GM12878 (cell line): ENCODE measurements at regions not wholly inside any gene's neighbourhood (a gene's known extent, or its start where the extent isn't known, plus 50 kb on each side); places are given as distances from the start of the nearest gene placed in this dataset.

Experiments used
- ATAC-seq: fragments of 200-7000 bp; cut with Tn5 transposase; 3 replicates; pipeline ENCODE4 v1.9.1; 2020; ENCODE audit warnings: mild to moderate bottlenecking, moderate library complexity
- BruUV-seq: library from RNA; stranded (reverse); fragments of 400-500 nt; replicated peaks from 2 replicates; lab custom pipeline; 2021; lab: Mats Ljungman, UMichigan
- CTCF ChIA-PET: fragments of 300-600 bp; sonication (Branson Sonifier 250); formaldehyde crosslinking; extraction: SDS; loops from one replicate; lab custom pipeline; 2021; ENCODE audit warnings: inconsistent platforms; lab: Yijun Ruan, JAX
- POLR2A ChIA-PET: fragments of 350-600 bp; formaldehyde crosslinking; extraction: SDS; loops from one replicate; lab custom pipeline; 2021; ENCODE audit warnings: inconsistent platforms; lab: Charles Lee
- RAD21 ChIA-PET: fragments of 300-600 bp; sonication (Branson Sonifier 250); formaldehyde crosslinking; loops from one replicate; lab custom pipeline; 2023; ENCODE audit warnings: antibody characterized with exemption; ENCODE audit not compliant: unreplicated experiment; lab: Charles Lee
- SMC1A ChIA-PET: fragments of 300-600 bp; sonication (Branson Sonifier 250); formaldehyde crosslinking; loops from one replicate; lab custom pipeline; 2023; ENCODE audit not compliant: unreplicated experiment, uncharacterized antibody; lab: Charles Lee
- DNase-seq: peaks from one replicate; pipeline ENCODE4 v3.0.0-alpha.2; 2011; ENCODE audit warnings: low read depth, low spot score
- FAIRE-seq: peaks from 3 replicates; lab custom pipeline; 2011; peaks lifted over from hg19 to GRCh38; lab: Jason Lieb, UNC
- H2AFZ ChIP-seq: 2 replicates; pipeline ENCODE4 v1.6.0; 2011; ENCODE audit warnings: low read depth, low read length, control low read depth; ENCODE audit not compliant: control insufficient read depth
- H3K27ac ChIP-seq: 2 replicates; pipeline ENCODE4 v1.5.1; 2011; ENCODE audit warnings: control low read depth; ENCODE audit not compliant: control insufficient read depth, insufficient read depth
- H3K27me3 ChIP-seq, 2 experiments: replicated peaks in 1 of 2; 2 replicates each; pipeline versions ENCODE4 v1.6.0 to v1.6.1; 2011; ENCODE audit warnings: low read length in 1 of 2; ENCODE audit not compliant: control insufficient read depth in 2 of 2, insufficient read depth in 2 of 2
- H3K36me3 ChIP-seq, 2 experiments: 2 replicates each; pipeline ENCODE4 v1.5.1; 2011; ENCODE audit warnings: low read length in 1 of 2; ENCODE audit not compliant: control insufficient read depth in 2 of 2, insufficient read depth in 2 of 2
- H3K4me1 ChIP-seq: 2 replicates; pipeline ENCODE4 v1.6.1; 2011; ENCODE audit warnings: mild to moderate bottlenecking, low read length, moderate library complexity, mixed read lengths; ENCODE audit not compliant: control insufficient read depth, insufficient read depth
- H3K4me2 ChIP-seq: 2 replicates; pipeline ENCODE4 v1.6.0; 2011; ENCODE audit warnings: control low read depth; ENCODE audit not compliant: control insufficient read depth, insufficient read depth
- H3K4me3 ChIP-seq: fragments of 200-600 bp; sonication (generic); 2 replicates; pipeline ENCODE4 v1.5.1; 2016
- H3K79me2 ChIP-seq: 2 replicates; pipeline ENCODE4 v1.6.0; 2011; ENCODE audit warnings: low read length; ENCODE audit not compliant: control insufficient read depth, insufficient read depth
- H3K9ac ChIP-seq: 2 replicates; pipeline ENCODE4 v1.8.0; 2011; ENCODE audit warnings: low read length, control low read depth, mixed read lengths; ENCODE audit not compliant: control insufficient read depth, insufficient read depth
- H3K9me3 ChIP-seq: replicated peaks from 3 replicates; pipeline ENCODE4 v1.5.1; 2011; ENCODE audit warnings: mild to moderate bottlenecking, low read length; ENCODE audit not compliant: control insufficient read depth, insufficient read depth
- H4K20me1 ChIP-seq: 2 replicates; pipeline ENCODE4 v1.6.0; 2011; ENCODE audit not compliant: control insufficient read depth, insufficient read depth
- ASH2L ChIP-seq: fragments of 300-600, 200-600 bp; sonication (generic); IDR thresholded peaks from 2 replicates; pipeline ENCODE4 v1.6.1; 2017; ENCODE audit warnings: low read depth, mild to moderate bottlenecking, borderline replicate concordance
- ATF3 ChIP-seq: IDR thresholded peaks from 2 replicates; pipeline ENCODE4 v1.6.1; 2011; ENCODE audit warnings: low read depth, mild to moderate bottlenecking, low read length, moderate library complexity, borderline replicate concordance; ENCODE audit errors: extremely low read depth
- BHLHE40 ChIP-seq, 2 experiments: fragments of 450-650 bp in 1 of 2; IDR thresholded peaks; 2 replicates each; pipeline ENCODE4 v1.6.1; 2011 to 2017; ENCODE audit warnings: low read depth in 2 of 2, borderline replicate concordance in 1 of 2, improper control_type of control experiment in 1 of 2, low read length in 1 of 2, mild to moderate bottlenecking in 1 of 2
- CUX1 ChIP-seq: IDR thresholded peaks from 2 replicates; pipeline ENCODE4 v1.6.1; 2012; ENCODE audit warnings: improper control_type of control experiment, low read depth, low read length; ENCODE audit not compliant: insufficient replicate concordance
- FOS ChIP-seq: IDR thresholded peaks from 3 replicates; pipeline ENCODE4 v1.6.1; 2011; ENCODE audit warnings: borderline replicate concordance; ENCODE audit not compliant: insufficient read length; ENCODE audit errors: extremely low read depth
- HCFC1 ChIP-seq: fragments of 150-350 bp; IDR thresholded peaks from 2 replicates; pipeline ENCODE4 v1.6.1; 2014; ENCODE audit warnings: low read length
- IRF3 ChIP-seq: fragments of 450-650 bp; IDR thresholded peaks from 2 replicates; pipeline ENCODE4 v1.6.1; 2014; ENCODE audit warnings: mild to moderate bottlenecking
- JUND ChIP-seq: IDR thresholded peaks from 2 replicates; pipeline ENCODE4 v1.6.1; 2012; ENCODE audit warnings: low read depth, mild to moderate bottlenecking, low read length, improper control_type of control experiment, moderate library complexity
- MYB ChIP-seq: fragments of 150-350 bp; IDR thresholded peaks from 2 replicates; pipeline ENCODE4 v1.6.1; 2014; ENCODE audit warnings: mild to moderate bottlenecking, low read depth, low read length, borderline replicate concordance
- PML ChIP-seq: IDR thresholded peaks from 2 replicates; pipeline ENCODE4 v1.6.1; 2012; ENCODE audit warnings: low read length, inconsistent platforms
- POU2F2 ChIP-seq: IDR thresholded peaks from 3 replicates; pipeline ENCODE4 v1.6.1; 2011; ENCODE audit warnings: low read depth, mild to moderate bottlenecking, low read length, borderline replicate concordance
- RELA ChIP-seq: fragments of 450-650 bp; IDR thresholded peaks from 2 replicates; pipeline ENCODE4 v1.8.0; 2014; ENCODE audit warnings: borderline replicate concordance; ENCODE audit not compliant: partially characterized antibody
- SIX5 ChIP-seq: IDR thresholded peaks from 2 replicates; pipeline ENCODE4 v1.6.1; 2011; ENCODE audit warnings: mild to moderate bottlenecking, low read depth, low read length, moderate library complexity; ENCODE audit not compliant: severe bottlenecking
- SUPT20H ChIP-seq: IDR thresholded peaks from 2 replicates; pipeline ENCODE4 v1.6.1; 2011; ENCODE audit warnings: low read depth, mild to moderate bottlenecking, low read length, moderate library complexity, borderline replicate concordance; ENCODE audit not compliant: control insufficient read depth
- SUZ12 ChIP-seq: fragments of 200-600 bp; sonication (generic); IDR thresholded peaks from one replicate; pipeline ENCODE4 v1.6.1; 2018; ENCODE audit warnings: antibody characterized with exemption, mild to moderate bottlenecking; ENCODE audit not compliant: unreplicated experiment
- TCF7 ChIP-seq: IDR thresholded peaks from 2 replicates; pipeline ENCODE4 v1.6.1; 2014; ENCODE audit warnings: antibody characterized with exemption, borderline replicate concordance
- YBX1 ChIP-seq: fragments of 450-650 bp; IDR thresholded peaks from 2 replicates; pipeline ENCODE4 v1.6.1; 2016; ENCODE audit warnings: antibody characterized with exemption
- ZBED1 ChIP-seq: IDR thresholded peaks from 2 replicates; pipeline ENCODE4 v1.6.1; 2016; ENCODE audit warnings: borderline replicate concordance
- ZNF207 ChIP-seq: fragments of 450-650 bp; IDR thresholded peaks from 2 replicates; pipeline ENCODE4 v1.6.1; 2014; ENCODE audit warnings: antibody characterized with exemption, mild to moderate bottlenecking, borderline replicate concordance
- ZNF24 ChIP-seq: fragments of 450-650 bp; IDR thresholded peaks from 2 replicates; pipeline ENCODE4 v1.6.1; 2017; ENCODE audit warnings: antibody characterized with exemption, mild to moderate bottlenecking
- WGBS: methylation state at CpG from one replicate; pipeline ENCODE4 v1.1.6; 2016; ENCODE audit warnings: low lambda C conversion rate; ENCODE audit not compliant: insufficient replicate concordance, insufficient coverage; ENCODE audit errors: missing lambda C conversion rate; 5-methylcytosine and 5-hydroxymethylcytosine counted together
- in situ Hi-C: fragments of 300-500 bp; cut with MboI; formaldehyde crosslinking; loops from 9 replicates; pipeline ENCODE4 v1.14.3; 2018; ENCODE audit warnings: mixed read lengths
- intact Hi-C: fragments of 100-400 bp; cut with micrococcal nuclease; formaldehyde crosslinking; loops from one replicate; pipeline ENCODE4 v1.14.2; 2022; ENCODE audit not compliant: unreplicated experiment

- TF ChIP-seq IRF3 (no peak), ZNF207 (no peak), ASH2L (no peak), BHLHE40 (IDR thresholded peaks at IDR 0.05; ENCODE audit: borderline replicate concordance in 1 of 2, low read depth in 2 of 2, low read length in 1 of 2) (no peak), ATF3 (no peak), MYB (no peak), RELA (no peak), JUND (no peak), TCF7 (no peak), SUZ12 (no peak), SUPT20H (no peak), FOS (no peak), ZNF24 (no peak), CUX1 (no peak), ZBED1 (no peak), POU2F2 (no peak), YBX1 (no peak), SIX5 (no peak), HCFC1 (no peak), PML (no peak)
- H3K4me2 ChIP-seq = no peak overlapping the region
- no peak for FAIRE-seq
- DNase-seq = no peak
- no peaks in the 10 kb centered on the region for H3K9me3 ChIP-seq
- BruUV-seq = no TSS peak
- no peaks in the 10 kb centered on the region for H3K36me3 ChIP-seq
- no peak overlapping the region for H3K9ac ChIP-seq
- CTCF ChIA-PET = no interaction called here
- intact Hi-C loops = no loop called here
- H3K27ac ChIP-seq = no peak overlapping the region
- RAD21 ChIA-PET = no interaction called here
- H4K20me1 ChIP-seq = no peaks in the 10 kb centered on the region
- no peaks in the 10 kb centered on the region for H3K4me1 ChIP-seq
- no peaks in the 10 kb centered on the region for H3K79me2 ChIP-seq
- in situ Hi-C loops = no loop called here
- H2AFZ ChIP-seq = no peak overlapping the region
- POLR2A ChIA-PET = no interaction called here
- 0% methylated on average over 3 of the region's 3 CpGs for WGBS
- no peak overlapping the region for H3K4me3 ChIP-seq
- SMC1A ChIA-PET = no interaction called here
- no peaks in the 10 kb centered on the region for H3K27me3 ChIP-seq
- no peak for ATAC-seq
Observed at GRCh38 chr3:82048711-82049110, 287.3 kb upstream of the GBE1 start.
